Right lobe of liver (tissue), 6 donors: ENCODE measurements at regions not wholly inside any gene's neighbourhood (a gene's known extent, or its start where the extent isn't known, plus 50 kb on each side); places are given as distances from the start of the nearest gene placed in this dataset.

ENCODE experiments used
- ATAC-seq, 4 donors: fragments of 200-7000 bp; cut with Tn5 transposase; one replicate each; pipeline ENCODE4 v1.9.1; 2020; ENCODE audit warnings: mild to moderate bottlenecking in 4 of 4, moderate library complexity in 4 of 4
- DNase-seq, 3 donors: peaks; one replicate each; pipeline ENCODE4 v3.0.0-alpha.2; 2020
- H3K27ac ChIP-seq, 3 donors: fragments of 200-600 bp; one replicate each; pipeline ENCODE4 v1.8.0; 2022
- H3K27me3 ChIP-seq, 2 donors: fragments of 200-600 bp; one replicate each; pipeline ENCODE4 v1.8.0; 2022
- H3K36me3 ChIP-seq, 4 donors: fragments of 200-600 bp; sonication (generic) in 1 of 4; one replicate each; pipeline versions ENCODE4 v1.5.1 to v1.8.0; 2017 to 2022; ENCODE audit warnings: control low read depth in 1 of 4
- H3K4me1 ChIP-seq, 4 donors: fragments of 200-600 bp; sonication (generic) in 1 of 4; one replicate each; pipeline versions ENCODE4 v1.5.1 to v1.8.0; 2017 to 2022; ENCODE audit warnings: control low read depth in 1 of 4
- H3K4me3 ChIP-seq, 3 donors: fragments of 200-600 bp; one replicate each; pipeline ENCODE4 v1.8.0; 2022
- H3K9me3 ChIP-seq, 4 donors: fragments of 200-600 bp; sonication (generic) in 1 of 4; one replicate each; pipeline versions ENCODE4 v1.5.1 to v1.8.0; 2017 to 2022; ENCODE audit warnings: control low read depth in 1 of 4
- CTCF ChIP-seq, 4 donors: fragments of 200-600 bp in 3 of 4; fragments of 450-650 bp in 1 of 4; IDR thresholded peaks; one replicate each; pipeline versions ENCODE4 v1.5.1 to v1.8.0; 2016 to 2022; ENCODE audit warnings: antibody characterized with exemption in 4 of 4, mild to moderate bottlenecking in 2 of 4
- POLR2A ChIP-seq: fragments of 450-650 bp; IDR thresholded peaks from one replicate; pipeline ENCODE4 v1.6.1; 2017; ENCODE audit warnings: antibody characterized with exemption, mild to moderate bottlenecking
- WGBS: methylation state at CpG from one replicate; pipeline ENCODE4 v1.1.6; 2018; ENCODE audit warnings: low coverage, low lambda C conversion rate; ENCODE audit not compliant: insufficient coverage; ENCODE audit errors: missing lambda C conversion rate; 5-methylcytosine and 5-hydroxymethylcytosine counted together
- intact Hi-C, 2 donors: fragments of 100-400 bp; cut with DNase I; formaldehyde crosslinking; loops; one replicate each; pipeline versions ENCODE4 v1.11.2 to v1.14.1; 2022
- donor health status: DM: no; HTN: yes; CAD: no.
- donor health status: DM: no; HTN: no; CAD: no.
- donor health status: DM: no; HTN: no; CAD: no.
- donor health status: DM: no; HTN: yes; CAD: no.
- donor health status: DM: no; HTN: yes; CAD: no.

- H3K4me3 ChIP-seq = no peak overlapping the region
- no peak for DNase-seq
- H3K27ac ChIP-seq = no peak overlapping the region
- intact Hi-C loops = no loop called here
- no peak for TF ChIP-seq POLR2A
- TF ChIP-seq CTCF (IDR thresholded peaks at IDR 0.05) = no peak
- H3K27me3 ChIP-seq = no peaks in the 10 kb centered on the region
- no peaks in the 10 kb centered on the region for H3K36me3 ChIP-seq
- no peaks in the 10 kb centered on the region for H3K4me1 ChIP-seq
- no peak for ATAC-seq
- no peaks in the 10 kb centered on the region for H3K9me3 ChIP-seq
Measured at GRCh38 chr2:66899648-66900047, 464.7 kb downstream of the MEIS1 start.

GRCh38 chr2:66901344-66901743 is 466.4 kb downstream of the MEIS1 start:
- no peaks in the 10 kb centered on the region for H3K27me3 ChIP-seq
- no peaks in the 10 kb centered on the region for H3K36me3 ChIP-seq
- no peak overlapping the region for H3K27ac ChIP-seq
- DNase-seq = no peak
- no peak for TF ChIP-seq CTCF (IDR thresholded peaks at IDR 0.05)
- no peak for TF ChIP-seq POLR2A
- no peak for ATAC-seq
- H3K4me1 ChIP-seq = no peaks in the 10 kb centered on the region
- WGBS = 71% methylated on average over 3 of the region's 3 CpGs
- intact Hi-C loops = no loop called here
- H3K4me3 ChIP-seq = no peak overlapping the region
- no peaks in the 10 kb centered on the region for H3K9me3 ChIP-seq

GRCh38 chr2:66903183-66903582 is 468.3 kb downstream of the MEIS1 start:
- no peak for ATAC-seq
- no peak for DNase-seq
- intact Hi-C loops = no loop called here
- H3K27me3 ChIP-seq = no peaks in the 10 kb centered on the region
- H3K4me3 ChIP-seq = no peak overlapping the region
- no peaks in the 10 kb centered on the region for H3K36me3 ChIP-seq
- no peaks in the 10 kb centered on the region for H3K4me1 ChIP-seq
- H3K9me3 ChIP-seq = no peaks in the 10 kb centered on the region
- TF ChIP-seq POLR2A (no peak), CTCF (IDR thresholded peaks at IDR 0.05) (no peak)
- 67% methylated on average over 1 of the region's 1 CpG for WGBS
- no peak overlapping the region for H3K27ac ChIP-seq

GRCh38 chr2:66903745-66904465 is 469.0 kb downstream of the MEIS1 start:
- DNase-seq = no peak
- no peaks in the 10 kb centered on the region for H3K36me3 ChIP-seq
- intact Hi-C loops = no loop called here
- TF ChIP-seq POLR2A (no peak), CTCF (IDR thresholded peaks at IDR 0.05) (no peak)
- no peaks in the 10 kb centered on the region for H3K4me1 ChIP-seq
- H3K4me3 ChIP-seq = no peak overlapping the region
- H3K9me3 ChIP-seq = no peaks in the 10 kb centered on the region
- H3K27me3 ChIP-seq = no peaks in the 10 kb centered on the region
- H3K27ac ChIP-seq = no peak overlapping the region
- WGBS = 79% methylated on average over 9 of the region's 9 CpGs
- ATAC-seq = no peak

- Histone ChIP-seq H3K4me1 (no peaks in the 10 kb centered on the region), H3K27ac (no peak overlapping the region), H3K4me3 (no peak overlapping the region), H3K27me3 (no peaks in the 10 kb centered on the region), H3K9me3 (no peaks in the 10 kb centered on the region), H3K36me3 (no peaks in the 10 kb centered on the region)
- no peak for DNase-seq
- TF ChIP-seq POLR2A = no peak
- TF ChIP-seq CTCF (IDR thresholded peaks at IDR 0.05) = no peak
- 41% methylated on average over 2 of the region's 2 CpGs for WGBS
- no peak for ATAC-seq
- intact Hi-C loops = no loop called here
Measured at GRCh38 chr2:66915237-66915636, 480.3 kb downstream of the MEIS1 start.
